H9 (cell line): ENCODE measurements at regions not wholly inside any gene's neighbourhood (a gene's known extent, or its start where the extent isn't known, plus 50 kb on each side); places are given as distances from the start of the nearest gene placed in this dataset.

Experiments
- DNase-seq: peaks from one replicate; pipeline ENCODE4 v3.0.0-alpha.2; 2017
- H2AFZ ChIP-seq: one replicate; pipeline ENCODE4 v1.6.1; 2013; ENCODE audit warnings: mild to moderate bottlenecking, low read length, control low read depth, moderate library complexity
- H2AK5ac ChIP-seq: 2 replicates; pipeline ENCODE4 v1.6.1; 2013; ENCODE audit warnings: low read length, control low read depth, mixed read lengths; ENCODE audit not compliant: insufficient read length
- H2BK120ac ChIP-seq: one replicate; pipeline ENCODE4 v1.6.1; 2013; ENCODE audit warnings: low read depth, mild to moderate bottlenecking, low read length, control low read depth, inconsistent platforms; ENCODE audit not compliant: poor library complexity, severe bottlenecking
- H2BK12ac ChIP-seq: 2 replicates; pipeline ENCODE4 v1.6.1; 2013; ENCODE audit warnings: low read length, control low read depth, mixed read lengths, low read depth; ENCODE audit not compliant: insufficient read length
- H2BK15ac ChIP-seq: 2 replicates; pipeline ENCODE4 v1.6.1; 2013; ENCODE audit warnings: low read depth, low read length, control low read depth
- H2BK20ac ChIP-seq: one replicate; pipeline ENCODE4 v1.6.1; 2013; ENCODE audit warnings: low read depth, mild to moderate bottlenecking, low read length, control low read depth, inconsistent platforms; ENCODE audit not compliant: poor library complexity, severe bottlenecking
- H2BK5ac ChIP-seq: 2 replicates; pipeline ENCODE4 v1.6.1; 2013; ENCODE audit warnings: low read length, control low read depth, mixed read lengths; ENCODE audit not compliant: insufficient read length
- H3K14ac ChIP-seq: 2 replicates; pipeline ENCODE4 v1.6.1; 2013; ENCODE audit warnings: low read length, control low read depth; ENCODE audit not compliant: insufficient read depth
- H3K18ac ChIP-seq: 2 replicates; pipeline ENCODE4 v1.6.1; 2013; ENCODE audit warnings: low read depth, mild to moderate bottlenecking, mixed read lengths, low read length, control low read depth; ENCODE audit not compliant: insufficient read length
- H3K23ac ChIP-seq: 2 replicates; pipeline ENCODE4 v1.6.1; 2013; ENCODE audit warnings: low read length, control low read depth, mixed read lengths, low read depth; ENCODE audit not compliant: insufficient read length
- H3K23me2 ChIP-seq: 2 replicates; pipeline ENCODE4 v1.6.1; 2013; ENCODE audit warnings: low read depth, mild to moderate bottlenecking, mixed read lengths, low read length, control low read depth; ENCODE audit not compliant: insufficient read length, poor library complexity, severe bottlenecking
- H3K27ac ChIP-seq: 2 replicates; pipeline ENCODE4 v1.5.1; 2013; ENCODE audit warnings: low read length, control low read depth, mixed read lengths, low read depth; ENCODE audit not compliant: insufficient read length
- H3K27me3 ChIP-seq: 2 replicates; pipeline ENCODE4 v1.6.1; 2013; ENCODE audit warnings: low read length, control low read depth, inconsistent platforms; ENCODE audit not compliant: insufficient read depth
- H3K4ac ChIP-seq: 2 replicates; pipeline ENCODE4 v1.6.1; 2013; ENCODE audit warnings: low read depth, mild to moderate bottlenecking, control low read depth, inconsistent platforms, low read length, moderate library complexity
- H3K4me1 ChIP-seq: 2 replicates; pipeline ENCODE4 v1.6.1; 2013; ENCODE audit warnings: low read length, control low read depth, inconsistent platforms; ENCODE audit not compliant: insufficient read depth
- H3K4me2 ChIP-seq: 2 replicates; pipeline ENCODE4 v1.6.1; 2013; ENCODE audit warnings: low read length, control low read depth, mixed read lengths; ENCODE audit not compliant: insufficient read length, insufficient read depth
- H3K56ac ChIP-seq: 2 replicates; pipeline ENCODE4 v1.6.1; 2013; ENCODE audit warnings: low read depth, mild to moderate bottlenecking, mixed read lengths, low read length, control low read depth; ENCODE audit not compliant: insufficient read length
- H3K79me1 ChIP-seq: 2 replicates; pipeline ENCODE4 v1.6.1; 2013; ENCODE audit warnings: low read depth, mild to moderate bottlenecking, moderate library complexity, low read length, control low read depth, inconsistent platforms; ENCODE audit not compliant: insufficient read depth, poor library complexity, severe bottlenecking
- H3K79me2 ChIP-seq: 2 replicates; pipeline ENCODE4 v1.6.1; 2013; ENCODE audit warnings: low read length, control low read depth, inconsistent platforms; ENCODE audit not compliant: insufficient read depth
- H3K9ac ChIP-seq: 2 replicates; pipeline ENCODE4 v1.6.1; 2013; ENCODE audit warnings: low read length, control low read depth, mixed read lengths; ENCODE audit not compliant: insufficient read length; ENCODE audit errors: extremely low read depth
- H3K9me3 ChIP-seq: one replicate; pipeline ENCODE4 v1.6.1; 2013; ENCODE audit warnings: low read depth, low read length, inconsistent platforms; ENCODE audit not compliant: control insufficient read depth
- H3T11ph ChIP-seq: one replicate; pipeline ENCODE4 v1.6.1; 2013; ENCODE audit warnings: mild to moderate bottlenecking, low read length, control low read depth, inconsistent platforms
- H4K20me1 ChIP-seq: one replicate; pipeline ENCODE4 v1.6.1; 2013; ENCODE audit not compliant: control insufficient read depth, insufficient read length, insufficient read depth
- H4K5ac ChIP-seq: 2 replicates; pipeline ENCODE4 v1.6.1; 2013; ENCODE audit warnings: low read depth, mild to moderate bottlenecking, mixed read lengths, low read length, control low read depth; ENCODE audit not compliant: insufficient read length
- H4K8ac ChIP-seq: replicated peaks from 2 replicates; pipeline ENCODE4 v1.6.1; 2013; ENCODE audit warnings: low read length, control low read depth, mixed read lengths, low read depth; ENCODE audit not compliant: insufficient read length
- H4K91ac ChIP-seq: 2 replicates; pipeline ENCODE4 v1.6.1; 2013; ENCODE audit warnings: low read depth, mild to moderate bottlenecking, moderate library complexity, mixed read lengths, low read length, control low read depth; ENCODE audit not compliant: insufficient read length
- H3K27ac Mint-ChIP-seq, 3 experiments: 2 replicates in 2 of 3; 3 replicates in 1 of 3; pipeline ENCODE4 v1.8.0; 2020 to 2021; ENCODE audit warnings: mixed read lengths in 3 of 3, mild to moderate bottlenecking in 1 of 3, moderate library complexity in 1 of 3
- H3K27me3 Mint-ChIP-seq: 2 replicates; pipeline ENCODE4 v1.8.0; 2021; ENCODE audit warnings: low read depth, mild to moderate bottlenecking, moderate library complexity, mixed read lengths
- H3K36me3 Mint-ChIP-seq, 3 experiments: 2 replicates in 2 of 3; 3 replicates in 1 of 3; pipeline ENCODE4 v1.8.0; 2020 to 2021; ENCODE audit warnings: low read depth in 3 of 3, mixed read lengths in 3 of 3; ENCODE audit not compliant: insufficient read depth in 1 of 3
- H3K4me1 Mint-ChIP-seq, 2 experiments: 2 replicates each; pipeline ENCODE4 v1.8.0; 2020; ENCODE audit warnings: mixed read lengths in 2 of 2
- H3K4me3 Mint-ChIP-seq, 2 experiments: 2 replicates in 1 of 2; 3 replicates in 1 of 2; pipeline ENCODE4 v1.8.0; 2020 to 2021; ENCODE audit warnings: mild to moderate bottlenecking in 2 of 2, mixed read lengths in 2 of 2, moderate library complexity in 1 of 2
- H3K9me3 Mint-ChIP-seq, 2 experiments: 2 replicates in 1 of 2; 3 replicates in 1 of 2; pipeline ENCODE4 v1.8.0; 2020; ENCODE audit warnings: mild to moderate bottlenecking in 2 of 2, mixed read lengths in 2 of 2, moderate library complexity in 1 of 2
- WGBS: extraction: QIAGEN DNeasy Blood & Tissue Kit; methylation state at CpG from one replicate; pipeline ENCODE4 v1.1.7; 2013; ENCODE audit warnings: missing lambda C conversion rate, low lambda C conversion rate, mixed read lengths; ENCODE audit not compliant: insufficient read length; ENCODE audit errors: extremely low coverage; 5-methylcytosine and 5-hydroxymethylcytosine counted together
- TF ChIP-seq, protein P1 (sequence below): fragments of 200-600 bp; sonication (generic); conservative IDR thresholded peaks from 3 replicates; pipeline ENCODE4 v1.8.0; 2021; ENCODE audit warnings: antibody characterized with exemption, mild to moderate bottlenecking

DNA sequence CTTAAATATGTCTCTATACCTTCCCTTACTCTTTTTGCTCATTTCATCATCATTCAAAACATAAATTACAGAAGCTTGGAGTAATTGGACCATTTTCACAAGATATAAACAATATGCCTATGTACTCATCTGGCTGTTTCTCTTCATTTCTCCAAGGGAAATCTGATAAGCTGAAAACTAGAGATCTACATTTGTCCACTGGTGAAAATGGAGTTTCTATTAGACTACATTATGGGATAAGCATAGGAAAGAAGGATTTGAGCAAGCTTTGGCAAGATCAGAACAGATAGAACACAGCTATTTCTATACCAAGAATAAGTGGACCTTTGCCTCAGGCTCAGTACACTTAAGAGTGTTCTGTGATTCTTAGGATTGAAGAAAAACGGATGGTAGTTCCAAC lies 404.4 kb downstream of the GASK1B start:
- Histone ChIP-seq H3K27ac (no peak overlapping the region), H3K4ac (no peak overlapping the region), H2BK120ac (no peak overlapping the region), H3K79me1 (no peaks in the 10 kb centered on the region), H3K23me2 (no peaks in the 10 kb centered on the region), H2BK20ac (no peak overlapping the region), H3T11ph (no peak overlapping the region), H3K18ac (no peak overlapping the region), H2BK15ac (no peak overlapping the region), H3K27me3 (no peaks in the 10 kb centered on the region), H2BK12ac (no peak overlapping the region), H3K23ac (no peak overlapping the region), H4K20me1 (no peaks in the 10 kb centered on the region), H4K8ac (no peak overlapping the region), H2AK5ac (no peak overlapping the region), H4K91ac (no peak overlapping the region), H3K4me2 (no peak overlapping the region), H3K14ac (no peak overlapping the region), H3K9ac (no peak overlapping the region), H3K4me1 (no peaks in the 10 kb centered on the region), H2BK5ac (no peak overlapping the region), H3K79me2 (no peaks in the 10 kb centered on the region), H2AFZ (no peak overlapping the region), H3K56ac (no peak overlapping the region), H4K5ac (no peak overlapping the region), H3K9me3 (no peaks in the 10 kb centered on the region)
- TF ChIP-seq, protein P1, sequence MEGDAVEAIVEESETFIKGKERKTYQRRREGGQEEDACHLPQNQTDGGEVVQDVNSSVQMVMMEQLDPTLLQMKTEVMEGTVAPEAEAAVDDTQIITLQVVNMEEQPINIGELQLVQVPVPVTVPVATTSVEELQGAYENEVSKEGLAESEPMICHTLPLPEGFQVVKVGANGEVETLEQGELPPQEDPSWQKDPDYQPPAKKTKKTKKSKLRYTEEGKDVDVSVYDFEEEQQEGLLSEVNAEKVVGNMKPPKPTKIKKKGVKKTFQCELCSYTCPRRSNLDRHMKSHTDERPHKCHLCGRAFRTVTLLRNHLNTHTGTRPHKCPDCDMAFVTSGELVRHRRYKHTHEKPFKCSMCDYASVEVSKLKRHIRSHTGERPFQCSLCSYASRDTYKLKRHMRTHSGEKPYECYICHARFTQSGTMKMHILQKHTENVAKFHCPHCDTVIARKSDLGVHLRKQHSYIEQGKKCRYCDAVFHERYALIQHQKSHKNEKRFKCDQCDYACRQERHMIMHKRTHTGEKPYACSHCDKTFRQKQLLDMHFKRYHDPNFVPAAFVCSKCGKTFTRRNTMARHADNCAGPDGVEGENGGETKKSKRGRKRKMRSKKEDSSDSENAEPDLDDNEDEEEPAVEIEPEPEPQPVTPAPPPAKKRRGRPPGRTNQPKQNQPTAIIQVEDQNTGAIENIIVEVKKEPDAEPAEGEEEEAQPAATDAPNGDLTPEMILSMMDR, result no peak
- Mint-ChIP-seq H3K9me3 (no peaks in the 10 kb centered on the region), H3K4me1 (no peaks in the 10 kb centered on the region), H3K36me3 (no peaks in the 10 kb centered on the region), H3K27ac (no peak overlapping the region), H3K4me3 (no peak overlapping the region), H3K27me3 (no peaks in the 10 kb centered on the region; the same call in 1 of the 2 replicates)
- WGBS, result no CpG with 5 or more reads among the region's 1 CpG
- no peak for DNase-seq
